ENCODE measurements at regions not wholly inside any gene's neighbourhood (a gene's known extent, or its start where the extent isn't known, plus 50 kb on each side); places are given as distances from the start of the nearest gene placed in this dataset.

DNA sequence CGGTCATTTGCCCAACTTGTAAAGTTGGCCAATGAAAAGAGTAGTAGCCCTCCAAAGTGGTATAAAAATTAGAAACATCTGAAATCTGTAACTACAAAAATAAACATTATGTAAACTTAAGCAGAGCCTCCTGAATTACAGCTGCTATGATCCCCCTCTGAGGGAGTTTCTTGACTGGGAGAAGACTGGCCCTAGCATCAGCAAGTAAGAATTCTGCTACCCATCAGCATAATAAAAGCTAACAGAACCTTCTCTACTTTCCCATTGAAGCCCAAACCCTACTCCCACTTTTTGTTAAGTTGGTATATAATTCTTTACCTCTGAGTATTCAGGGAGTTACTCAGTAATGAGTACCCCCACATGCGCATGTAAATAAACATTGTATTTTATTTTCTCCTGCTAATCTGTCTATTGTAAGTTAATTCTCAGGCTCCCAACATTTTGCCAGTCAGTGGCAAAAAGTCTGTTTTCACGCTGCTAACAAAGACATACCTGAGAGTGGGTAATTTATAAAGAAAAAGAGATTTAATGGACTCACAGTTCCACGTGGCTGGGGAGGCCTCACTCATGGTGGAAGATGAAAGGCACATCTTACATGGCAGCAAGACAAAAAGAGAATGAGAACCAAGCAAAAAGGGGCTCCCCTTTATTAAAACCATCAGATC lies 71.3 kb downstream of the MYL12B start:
- H3K4me3 ChIP-seq = no peak overlapping the region
- no peaks in the 10 kb centered on the region for H3K4me1 ChIP-seq (replicated peaks)
- 78% methylated on average over 4 of the region's 4 CpGs for WGBS
- H3K9me3 ChIP-seq = no peaks in the 10 kb centered on the region
- H3K36me3 ChIP-seq = no peaks in the 10 kb centered on the region
- intact Hi-C loops (cut with DNase I) = no loop called here
- H3K27me3 ChIP-seq (replicated peaks; ENCODE audit: insufficient read depth) = no peaks in the 10 kb centered on the region
- no peak for DNase-seq (ENCODE audit: low spot score)
- no peak overlapping the region for H3K27ac ChIP-seq
- TF ChIP-seq, protein P1, sequence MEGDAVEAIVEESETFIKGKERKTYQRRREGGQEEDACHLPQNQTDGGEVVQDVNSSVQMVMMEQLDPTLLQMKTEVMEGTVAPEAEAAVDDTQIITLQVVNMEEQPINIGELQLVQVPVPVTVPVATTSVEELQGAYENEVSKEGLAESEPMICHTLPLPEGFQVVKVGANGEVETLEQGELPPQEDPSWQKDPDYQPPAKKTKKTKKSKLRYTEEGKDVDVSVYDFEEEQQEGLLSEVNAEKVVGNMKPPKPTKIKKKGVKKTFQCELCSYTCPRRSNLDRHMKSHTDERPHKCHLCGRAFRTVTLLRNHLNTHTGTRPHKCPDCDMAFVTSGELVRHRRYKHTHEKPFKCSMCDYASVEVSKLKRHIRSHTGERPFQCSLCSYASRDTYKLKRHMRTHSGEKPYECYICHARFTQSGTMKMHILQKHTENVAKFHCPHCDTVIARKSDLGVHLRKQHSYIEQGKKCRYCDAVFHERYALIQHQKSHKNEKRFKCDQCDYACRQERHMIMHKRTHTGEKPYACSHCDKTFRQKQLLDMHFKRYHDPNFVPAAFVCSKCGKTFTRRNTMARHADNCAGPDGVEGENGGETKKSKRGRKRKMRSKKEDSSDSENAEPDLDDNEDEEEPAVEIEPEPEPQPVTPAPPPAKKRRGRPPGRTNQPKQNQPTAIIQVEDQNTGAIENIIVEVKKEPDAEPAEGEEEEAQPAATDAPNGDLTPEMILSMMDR (IDR thresholded peaks at IDR 0.05) = no peak
- TF ChIP-seq POLR2AphosphoS5 (IDR thresholded peaks at IDR 0.05) = no peak
- TF ChIP-seq POLR2A (IDR thresholded peaks at IDR 0.05) = no peak

DNA sequence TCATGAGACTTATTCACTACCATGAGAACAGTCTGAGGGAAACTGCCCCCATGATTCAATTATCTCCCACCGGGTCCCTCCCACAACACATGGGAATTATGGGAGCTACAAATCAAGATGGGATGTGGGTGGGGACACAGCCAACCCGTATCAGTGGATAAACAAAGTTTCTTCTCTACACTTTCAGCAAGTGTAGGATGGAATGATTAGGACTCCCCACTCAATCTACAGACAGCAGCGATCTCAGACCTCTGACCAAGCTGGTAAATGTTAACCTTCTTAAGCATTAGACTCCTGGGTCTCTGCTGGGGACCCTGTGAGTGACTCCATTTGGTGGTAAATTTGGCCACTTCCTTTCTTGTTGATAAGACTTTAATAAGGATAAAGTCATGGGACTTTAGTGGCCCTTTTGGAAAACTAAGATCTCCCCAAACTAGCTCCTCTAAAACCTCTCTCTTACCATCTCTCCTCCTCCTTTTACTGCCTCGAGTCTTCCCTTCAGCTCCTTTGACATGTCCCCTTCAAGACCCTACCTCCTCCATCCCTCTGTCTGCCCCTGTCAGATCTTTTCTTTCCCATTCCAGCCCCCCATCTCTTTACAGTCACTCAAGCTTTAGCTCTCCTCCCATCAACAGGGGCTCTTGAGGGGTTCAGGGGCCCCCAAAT lies 71.9 kb downstream of the MYL12B start:
- TF ChIP-seq, protein P1 (IDR thresholded peaks at IDR 0.05) = no peak
- TF ChIP-seq POLR2A (IDR thresholded peaks at IDR 0.05) (no peak), POLR2AphosphoS5 (IDR thresholded peaks at IDR 0.05) (no peak)
- no peak overlapping the region for H3K4me3 ChIP-seq
- H3K27me3 ChIP-seq (replicated peaks; ENCODE audit: insufficient read depth) = no peaks in the 10 kb centered on the region
- no peaks in the 10 kb centered on the region for H3K4me1 ChIP-seq (replicated peaks)
- intact Hi-C loops (cut with DNase I) = no loop called here
- H3K9me3 ChIP-seq = no peaks in the 10 kb centered on the region
- H3K36me3 ChIP-seq = no peaks in the 10 kb centered on the region
- no peak overlapping the region for H3K27ac ChIP-seq
- no peak for DNase-seq (ENCODE audit: low spot score)
- WGBS = 95% methylated on average over 4 of the region's 4 CpGs

DNA sequence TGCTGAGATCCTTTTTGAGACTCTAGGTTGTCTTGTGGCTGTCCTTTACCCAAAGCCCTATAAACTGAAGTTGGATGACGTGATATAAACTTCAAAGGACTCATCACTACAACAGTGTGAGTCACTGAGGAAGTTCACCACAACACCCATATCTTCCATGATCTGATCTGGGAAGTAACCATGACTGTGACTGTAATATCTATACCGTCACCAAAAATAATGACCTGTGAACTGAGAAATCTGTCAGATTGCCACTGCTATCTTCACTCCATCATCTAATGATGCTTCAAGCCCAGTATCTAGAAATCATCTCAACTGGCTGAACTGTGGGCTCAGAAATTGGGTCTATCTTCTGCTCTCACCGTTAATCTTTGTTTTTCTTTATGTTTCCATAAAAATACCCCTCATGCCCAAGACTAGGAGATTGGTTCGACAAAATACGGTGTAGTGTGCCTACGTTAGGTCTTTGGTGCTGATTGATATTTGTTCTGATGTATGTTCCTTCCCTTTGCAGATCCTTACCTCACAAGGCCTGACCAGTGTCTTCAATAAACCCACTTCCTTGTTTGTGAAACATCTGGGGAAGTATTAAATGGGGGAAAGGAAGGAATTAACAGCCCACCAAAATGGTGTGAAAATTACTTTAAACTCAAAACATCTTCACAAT lies 78.2 kb downstream of the MYL12B start:
- H3K27me3 ChIP-seq (replicated peaks; ENCODE audit: insufficient read depth) = no peaks in the 10 kb centered on the region
- H3K4me1 ChIP-seq (replicated peaks) = no peaks in the 10 kb centered on the region
- TF ChIP-seq, protein P1 (IDR thresholded peaks at IDR 0.05) = no peak
- no peak for TF ChIP-seq POLR2A (IDR thresholded peaks at IDR 0.05)
- no peak for TF ChIP-seq POLR2AphosphoS5 (IDR thresholded peaks at IDR 0.05)
- H3K27ac ChIP-seq = no peak overlapping the region
- DNase-seq (ENCODE audit: low spot score) = no peak
- no peaks in the 10 kb centered on the region for H3K36me3 ChIP-seq
- 87% methylated on average over 6 of the region's 6 CpGs for WGBS
- intact Hi-C loops (cut with DNase I) = no loop called here
- H3K9me3 ChIP-seq = no peaks in the 10 kb centered on the region
- no peak overlapping the region for H3K4me3 ChIP-seq

DNA sequence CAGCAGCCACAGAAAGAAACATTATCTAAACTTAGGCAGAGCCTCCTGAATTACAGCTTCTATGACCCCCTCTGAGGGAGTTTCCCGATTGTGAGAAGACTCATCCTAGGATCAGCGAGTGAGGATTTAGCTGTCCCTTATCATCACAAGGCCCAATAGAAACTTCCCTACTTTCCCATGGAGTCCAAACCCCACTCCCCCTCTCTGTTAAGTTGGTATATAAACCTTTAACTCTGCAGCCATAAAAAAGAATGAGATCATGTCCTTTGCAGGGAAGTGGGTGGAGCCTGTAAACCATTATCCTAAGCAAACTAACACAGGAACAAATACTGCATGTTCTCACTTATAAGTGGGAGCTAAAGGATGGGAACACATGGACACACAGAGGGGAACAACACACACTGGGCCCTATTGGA lies 78.8 kb downstream of the MYL12B start:
- H3K4me3 ChIP-seq = no peak overlapping the region
- no peak overlapping the region for H3K27ac ChIP-seq
- no peaks in the 10 kb centered on the region for H3K36me3 ChIP-seq
- no peaks in the 10 kb centered on the region for H3K27me3 ChIP-seq (replicated peaks; ENCODE audit: insufficient read depth)
- DNase-seq (ENCODE audit: low spot score) = no peak
- WGBS = 69% methylated on average over 2 of the region's 2 CpGs
- intact Hi-C loops (cut with DNase I) = no loop called here
- TF ChIP-seq, protein P1 (IDR thresholded peaks at IDR 0.05) = no peak
- peak; percentile 33 for TF ChIP-seq POLR2AphosphoS5 (IDR thresholded peaks at IDR 0.05)
- no peak for TF ChIP-seq POLR2A (IDR thresholded peaks at IDR 0.05)
- H3K4me1 ChIP-seq (replicated peaks) = no peaks in the 10 kb centered on the region
- H3K9me3 ChIP-seq = no peaks in the 10 kb centered on the region

All from prostate gland (tissue), 2 donors.